GM12878 (cell line): ENCODE measurements at regions not wholly inside any gene's neighbourhood (a gene's known extent, or its start where the extent isn't known, plus 50 kb on each side); places are given as distances from the start of the nearest gene placed in this dataset.

ENCODE experiments used
- ATAC-seq: fragments of 200-7000 bp; cut with Tn5 transposase; 3 replicates; pipeline ENCODE4 v1.9.1; 2020; ENCODE audit warnings: mild to moderate bottlenecking, moderate library complexity
- BruUV-seq: library from RNA; stranded (reverse); fragments of 400-500 nt; replicated peaks from 2 replicates; lab custom pipeline; 2021; lab: Mats Ljungman, UMichigan
- CTCF ChIA-PET: fragments of 300-600 bp; sonication (Branson Sonifier 250); formaldehyde crosslinking; extraction: SDS; loops from one replicate; lab custom pipeline; 2021; ENCODE audit warnings: inconsistent platforms; lab: Yijun Ruan, JAX
- POLR2A ChIA-PET: fragments of 350-600 bp; formaldehyde crosslinking; extraction: SDS; loops from one replicate; lab custom pipeline; 2021; ENCODE audit warnings: inconsistent platforms; lab: Charles Lee
- RAD21 ChIA-PET: fragments of 300-600 bp; sonication (Branson Sonifier 250); formaldehyde crosslinking; loops from one replicate; lab custom pipeline; 2023; ENCODE audit warnings: antibody characterized with exemption; ENCODE audit not compliant: unreplicated experiment; lab: Charles Lee
- SMC1A ChIA-PET: fragments of 300-600 bp; sonication (Branson Sonifier 250); formaldehyde crosslinking; loops from one replicate; lab custom pipeline; 2023; ENCODE audit not compliant: unreplicated experiment, uncharacterized antibody; lab: Charles Lee
- DNase-seq: peaks from one replicate; pipeline ENCODE4 v3.0.0-alpha.2; 2011; ENCODE audit warnings: low read depth, low spot score
- FAIRE-seq: peaks from 3 replicates; lab custom pipeline; 2011; peaks lifted over from hg19 to GRCh38; lab: Jason Lieb, UNC
- H2AFZ ChIP-seq: 2 replicates; pipeline ENCODE4 v1.6.0; 2011; ENCODE audit warnings: low read depth, low read length, control low read depth; ENCODE audit not compliant: control insufficient read depth
- H3K27ac ChIP-seq: 2 replicates; pipeline ENCODE4 v1.5.1; 2011; ENCODE audit warnings: control low read depth; ENCODE audit not compliant: control insufficient read depth, insufficient read depth
- H3K27me3 ChIP-seq, 2 experiments: replicated peaks in 1 of 2; 2 replicates each; pipeline versions ENCODE4 v1.6.0 to v1.6.1; 2011; ENCODE audit warnings: low read length in 1 of 2; ENCODE audit not compliant: control insufficient read depth in 2 of 2, insufficient read depth in 2 of 2
- H3K36me3 ChIP-seq, 2 experiments: 2 replicates each; pipeline ENCODE4 v1.5.1; 2011; ENCODE audit warnings: low read length in 1 of 2; ENCODE audit not compliant: control insufficient read depth in 2 of 2, insufficient read depth in 2 of 2
- H3K4me1 ChIP-seq: 2 replicates; pipeline ENCODE4 v1.6.1; 2011; ENCODE audit warnings: mild to moderate bottlenecking, low read length, moderate library complexity, mixed read lengths; ENCODE audit not compliant: control insufficient read depth, insufficient read depth
- H3K4me2 ChIP-seq: 2 replicates; pipeline ENCODE4 v1.6.0; 2011; ENCODE audit warnings: control low read depth; ENCODE audit not compliant: control insufficient read depth, insufficient read depth
- H3K4me3 ChIP-seq: fragments of 200-600 bp; sonication (generic); 2 replicates; pipeline ENCODE4 v1.5.1; 2016
- H3K79me2 ChIP-seq: 2 replicates; pipeline ENCODE4 v1.6.0; 2011; ENCODE audit warnings: low read length; ENCODE audit not compliant: control insufficient read depth, insufficient read depth
- H3K9ac ChIP-seq: 2 replicates; pipeline ENCODE4 v1.8.0; 2011; ENCODE audit warnings: low read length, control low read depth, mixed read lengths; ENCODE audit not compliant: control insufficient read depth, insufficient read depth
- H3K9me3 ChIP-seq: replicated peaks from 3 replicates; pipeline ENCODE4 v1.5.1; 2011; ENCODE audit warnings: mild to moderate bottlenecking, low read length; ENCODE audit not compliant: control insufficient read depth, insufficient read depth
- H4K20me1 ChIP-seq: 2 replicates; pipeline ENCODE4 v1.6.0; 2011; ENCODE audit not compliant: control insufficient read depth, insufficient read depth
- CHD2 ChIP-seq: IDR thresholded peaks from 2 replicates; pipeline ENCODE4 v1.6.1; 2011; ENCODE audit warnings: low read depth, low read length, improper control_type of control experiment, borderline replicate concordance
- GATAD2B ChIP-seq: fragments of 450-650 bp; conservative IDR thresholded peaks from 2 replicates; pipeline ENCODE4 v1.6.1; 2017; ENCODE audit warnings: low read depth, mild to moderate bottlenecking, moderate library complexity
- NFXL1 ChIP-seq: fragments of 450-650 bp; IDR thresholded peaks from 2 replicates; pipeline ENCODE4 v1.6.1; 2017; ENCODE audit warnings: antibody characterized with exemption, mild to moderate bottlenecking, borderline replicate concordance
- ZNF384 ChIP-seq: IDR thresholded peaks from 2 replicates; pipeline ENCODE4 v1.6.1; 2012; ENCODE audit warnings: low read depth, mild to moderate bottlenecking, low read length, improper control_type of control experiment, borderline replicate concordance
- WGBS: methylation state at CpG from one replicate; pipeline ENCODE4 v1.1.6; 2016; ENCODE audit warnings: low lambda C conversion rate; ENCODE audit not compliant: insufficient replicate concordance, insufficient coverage; ENCODE audit errors: missing lambda C conversion rate; 5-methylcytosine and 5-hydroxymethylcytosine counted together
- in situ Hi-C: fragments of 300-500 bp; cut with MboI; formaldehyde crosslinking; loops from 9 replicates; pipeline ENCODE4 v1.14.3; 2018; ENCODE audit warnings: mixed read lengths
- intact Hi-C: fragments of 100-400 bp; cut with micrococcal nuclease; formaldehyde crosslinking; loops from one replicate; pipeline ENCODE4 v1.14.2; 2022; ENCODE audit not compliant: unreplicated experiment
- TF ChIP-seq, protein P1 (sequence below): fragments of 450-650 bp; IDR thresholded peaks from 2 replicates; pipeline ENCODE4 v1.6.1; 2017; ENCODE audit warnings: mild to moderate bottlenecking, low read depth, inconsistent platforms; ENCODE audit not compliant: poor library complexity, severe bottlenecking

DNA sequence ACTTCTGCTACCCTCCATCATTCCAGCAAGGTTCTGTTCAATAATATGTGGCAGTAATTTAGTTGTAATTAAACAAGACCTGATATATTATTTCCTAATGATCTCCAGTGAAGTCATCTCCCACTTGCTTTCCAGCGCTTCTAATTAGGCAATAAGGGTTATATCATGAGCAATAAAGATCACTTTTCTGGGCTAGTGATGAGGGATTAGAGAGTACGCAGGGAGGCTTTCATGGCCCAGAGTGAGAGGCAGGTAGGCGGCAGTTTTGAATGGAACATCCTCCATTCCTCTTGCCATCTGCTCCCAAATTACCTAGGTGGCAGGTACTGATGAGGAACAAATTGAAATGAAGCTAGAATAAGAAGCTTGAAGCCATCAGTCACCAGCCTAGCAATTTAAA is 358.1 kb upstream of the SYT4 start:
- TF ChIP-seq CHD2 (no peak), GATAD2B (no peak), NFXL1 (no peak), ZNF384 (no peak)
- TF ChIP-seq, protein P1, sequence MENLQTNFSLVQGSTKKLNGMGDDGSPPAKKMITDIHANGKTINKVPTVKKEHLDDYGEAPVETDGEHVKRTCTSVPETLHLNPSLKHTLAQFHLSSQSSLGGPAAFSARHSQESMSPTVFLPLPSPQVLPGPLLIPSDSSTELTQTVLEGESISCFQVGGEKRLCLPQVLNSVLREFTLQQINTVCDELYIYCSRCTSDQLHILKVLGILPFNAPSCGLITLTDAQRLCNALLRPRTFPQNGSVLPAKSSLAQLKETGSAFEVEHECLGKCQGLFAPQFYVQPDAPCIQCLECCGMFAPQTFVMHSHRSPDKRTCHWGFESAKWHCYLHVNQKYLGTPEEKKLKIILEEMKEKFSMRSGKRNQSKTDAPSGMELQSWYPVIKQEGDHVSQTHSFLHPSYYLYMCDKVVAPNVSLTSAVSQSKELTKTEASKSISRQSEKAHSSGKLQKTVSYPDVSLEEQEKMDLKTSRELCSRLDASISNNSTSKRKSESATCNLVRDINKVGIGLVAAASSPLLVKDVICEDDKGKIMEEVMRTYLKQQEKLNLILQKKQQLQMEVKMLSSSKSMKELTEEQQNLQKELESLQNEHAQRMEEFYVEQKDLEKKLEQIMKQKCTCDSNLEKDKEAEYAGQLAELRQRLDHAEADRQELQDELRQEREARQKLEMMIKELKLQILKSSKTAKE = no peak
- TF ChIP-seq, all 136 proteins: peak for 0
- Histone ChIP-seq H3K36me3 (no peaks in the 10 kb centered on the region), H3K9me3 (no peaks in the 10 kb centered on the region), H3K79me2 (no peaks in the 10 kb centered on the region), H3K27ac (no peak overlapping the region), H4K20me1 (no peaks in the 10 kb centered on the region), H3K9ac (no peak overlapping the region), H3K4me2 (no peak overlapping the region), H2AFZ (no peak overlapping the region), H3K4me1 (no peaks in the 10 kb centered on the region), H3K27me3 (no peaks in the 10 kb centered on the region), H3K4me3 (no peak overlapping the region)
- ATAC-seq (no peak), FAIRE-seq (no peak), DNase-seq (no peak)
- ChIA-PET RAD21 (no interaction called here), CTCF (no interaction called here), SMC1A (interaction anchor here (0.8 kb wide), 1 partner anchor 409 kb away, joined by 3 read pairs; no protein-coding TSS in a partner anchor), POLR2A (no interaction called here)
- 40% methylated on average over 3 of the region's 3 CpGs for WGBS
- intact Hi-C loops = no loop called here
- in situ Hi-C loops = no loop called here
- no TSS peak for BruUV-seq
